Thyroid gland (tissue), 4 donors: ENCODE measurements at regions not wholly inside any gene's neighbourhood (a gene's known extent, or its start where the extent isn't known, plus 50 kb on each side); places are given as distances from the start of the nearest gene placed in this dataset.

ENCODE experiments used
- CTCF ChIP-seq, 6 experiments: fragments of 200-600 bp in 3 of 6; fragments of 450-650 bp in 3 of 6; sonication (generic) in 3 of 6; IDR thresholded peaks; one replicate each; pipeline ENCODE4 v1.5.1; 2016 to 2019; ENCODE audit warnings: antibody characterized with exemption in 6 of 6, mild to moderate bottlenecking in 2 of 6, inconsistent platforms in 1 of 6, moderate library complexity in 1 of 6
- POLR2A ChIP-seq, 2 donors: fragments of 450-650 bp; IDR thresholded peaks; one replicate each; pipeline ENCODE4 v1.6.1; 2017; ENCODE audit warnings: antibody characterized with exemption in 2 of 2, mild to moderate bottlenecking in 2 of 2, moderate library complexity in 1 of 2

- TF ChIP-seq CTCF (IDR thresholded peaks at IDR 0.05) (no peak), POLR2A (IDR thresholded peaks at IDR 0.05) (no peak)
Measured at GRCh38 chr14:80310938-80311750, 99.8 kb upstream of the DIO2 start.
